ENCODE measurements at regions not wholly inside any gene's neighbourhood (a gene's known extent, or its start where the extent isn't known, plus 50 kb on each side); places are given as distances from the start of the nearest gene placed in this dataset.

GRCh38 chr7:12814107-12814506 is 126.7 kb downstream of the ARL4A start:
- H3K4me3 Mint-ChIP-seq, result no peak overlapping the region
- H3K4me2 ChIP-seq, result no peak overlapping the region
- peaks cover 27% of the 10 kb centered on the region for H3K4me1 ChIP-seq (ENCODE audit: insufficient read depth)
- H3K9me3 Mint-ChIP-seq, result peaks cover 5% of the 10 kb centered on the region; the same call in 2 of the 3 replicates
- no peak overlapping the region for H3K4me3 ChIP-seq
- H3K27me3 ChIP-seq (ENCODE audit: insufficient read depth), result no peaks in the 10 kb centered on the region
- DNase-seq (ENCODE audit: low spot score) (no peak), ATAC-seq (no peak)
- peak overlapping the region; percentile 52; the same call in 1 of the 2 replicates for H2AFZ ChIP-seq
- H3K79me2 ChIP-seq (replicated peaks; ENCODE audit: insufficient read depth), result no peaks in the 10 kb centered on the region
- no peak overlapping the region for H3K27ac ChIP-seq (ENCODE audit: low read depth)
- H3K36me3 Mint-ChIP-seq (ENCODE audit: low read depth), result peaks cover 5% of the 10 kb centered on the region; the same call in 1 of the 3 replicates
- H4K20me1 ChIP-seq (replicated peaks; ENCODE audit: insufficient read depth), result no peaks in the 10 kb centered on the region
- peaks cover 25% of the 10 kb centered on the region for H3K4me1 Mint-ChIP-seq
- TF ChIP-seq ZNF462 (CRISPR knock-in tag; IDR thresholded peaks at IDR 0.05) (no peak), CREB1 (CRISPR knock-in tag; IDR thresholded peaks at IDR 0.05; ENCODE audit: low read depth) (no peak)
- H3K9me2 ChIP-seq (ENCODE audit: insufficient read depth), result no peaks in the 10 kb centered on the region; the same call in 1 of the 2 replicates
- H3K27me3 Mint-ChIP-seq (ENCODE audit: insufficient read depth, low read depth, poor library complexity), result no peaks in the 10 kb centered on the region
- H3F3A ChIP-seq (replicated peaks; ENCODE audit: low read depth), result no peaks in the 10 kb centered on the region
- H3K27ac Mint-ChIP-seq, result 0 out of 2 replicates have a peak overlapping the region, but pooled peaks have one; percentile 30
- no peaks in the 10 kb centered on the region for H3K36me3 ChIP-seq (ENCODE audit: insufficient read depth)

- Histone ChIP-seq H3K27me3 (ENCODE audit: insufficient read depth) (no peaks in the 10 kb centered on the region), H3K4me2 (no peak overlapping the region), H3K36me3 (ENCODE audit: insufficient read depth) (no peaks in the 10 kb centered on the region), H4K20me1 (replicated peaks; ENCODE audit: insufficient read depth) (no peaks in the 10 kb centered on the region), H3K4me3 (no peak overlapping the region), H3K79me2 (replicated peaks; ENCODE audit: insufficient read depth) (no peaks in the 10 kb centered on the region), H3F3A (replicated peaks; ENCODE audit: low read depth) (no peaks in the 10 kb centered on the region), H3K9me2 (ENCODE audit: insufficient read depth) (no peaks in the 10 kb centered on the region; the same call in 1 of the 2 replicates), H3K4me1 (ENCODE audit: insufficient read depth) (peaks cover 27% of the 10 kb centered on the region), H2AFZ (peak overlapping the region; percentile 64; the same call in 1 of the 2 replicates), H3K27ac (ENCODE audit: low read depth) (no peak overlapping the region)
- Mint-ChIP-seq H3K27me3 (ENCODE audit: insufficient read depth, low read depth, poor library complexity) (no peaks in the 10 kb centered on the region), H3K4me3 (no peak overlapping the region), H3K9me3 (peaks cover 5% of the 10 kb centered on the region; the same call in 2 of the 3 replicates), H3K27ac (peak overlapping the region; percentile 87), H3K4me1 (peaks cover 23% of the 10 kb centered on the region), H3K36me3 (ENCODE audit: low read depth) (peaks cover 5% of the 10 kb centered on the region; the same call in 1 of the 3 replicates)
- ATAC-seq (no peak), DNase-seq (ENCODE audit: low spot score) (no peak)
- TF ChIP-seq STAT1 (IDR thresholded peaks at IDR 0.05; ENCODE audit: unreplicated experiment), result no peak
- no peak for TF ChIP-seq ZNF114 (CRISPR knock-in tag; IDR thresholded peaks at IDR 0.05)
- no peak for TF ChIP-seq EZH2phosphoT487 (IDR thresholded peaks at IDR 0.05; ENCODE audit: unreplicated experiment)
- no peak for TF ChIP-seq ZNF331 (CRISPR knock-in tag; IDR thresholded peaks at IDR 0.05; ENCODE audit: low read depth)
- no peak for TF ChIP-seq CREB1 (CRISPR knock-in tag; IDR thresholded peaks at IDR 0.05; ENCODE audit: low read depth)
- no peak for TF ChIP-seq REST (IDR thresholded peaks at IDR 0.05; ENCODE audit: unreplicated experiment)
- no peak for TF ChIP-seq EZH2 (IDR thresholded peaks at IDR 0.05; ENCODE audit: low read depth, unreplicated experiment)
These were observed 127.4 kb downstream of the ARL4A start for GRCh38 chr7:12814828-12815227.

All from GM23338 (cell line).